ENCODE measurements at regions not wholly inside any gene's neighbourhood (a gene's known extent, or its start where the extent isn't known, plus 50 kb on each side); places are given as distances from the start of the nearest gene placed in this dataset.

GRCh38 chr12:118830296-118830695 lies 151.0 kb upstream of the SRRM4 start:
- Histone ChIP-seq H3K27ac (no peak overlapping the region), H3K4me3 (no peak overlapping the region), H3K27me3 (no peaks in the 10 kb centered on the region), H3K36me3 (no peaks in the 10 kb centered on the region), H3K4me1 (no peaks in the 10 kb centered on the region), H3K9me3 (no peaks in the 10 kb centered on the region)
- ATAC-seq, result no peak
- no peak for TF ChIP-seq CTCF (IDR thresholded peaks at IDR 0.05)
- DNase-seq, result no peak
- intact Hi-C loops (cut with DNase I), result no loop called here

- no peak for DNase-seq
- no peak overlapping the region for H3K4me3 ChIP-seq
- intact Hi-C loops (cut with DNase I), result no loop called here
- no peak for TF ChIP-seq CTCF (IDR thresholded peaks at IDR 0.05)
- H3K9me3 ChIP-seq, result no peaks in the 10 kb centered on the region
- H3K27me3 ChIP-seq, result no peaks in the 10 kb centered on the region
- no peak overlapping the region for H3K27ac ChIP-seq
- no peaks in the 10 kb centered on the region for H3K36me3 ChIP-seq
- no peaks in the 10 kb centered on the region for H3K4me1 ChIP-seq
- no peak for ATAC-seq
Measured at GRCh38 chr12:118835926-118836325, 145.4 kb upstream of the SRRM4 start.

- Histone ChIP-seq H3K4me1 (no peaks in the 10 kb centered on the region), H3K27ac (no peak overlapping the region), H3K4me3 (no peak overlapping the region), H3K36me3 (no peaks in the 10 kb centered on the region), H3K27me3 (peaks cover 4% of the 10 kb centered on the region), H3K9me3 (no peaks in the 10 kb centered on the region)
- TF ChIP-seq CTCF (IDR thresholded peaks at IDR 0.05), result no peak
- ATAC-seq (no peak), DNase-seq (no peak)
- intact Hi-C loops (cut with DNase I), result no loop called here
Measured at GRCh38 chr12:118840399-118840798, 140.9 kb upstream of the SRRM4 start.

- H3K9me3 ChIP-seq, result no peaks in the 10 kb centered on the region
- no peaks in the 10 kb centered on the region for H3K4me1 ChIP-seq
- peaks cover 4% of the 10 kb centered on the region for H3K27me3 ChIP-seq
- no peaks in the 10 kb centered on the region for H3K36me3 ChIP-seq
- DNase-seq (no peak), ATAC-seq (no peak)
- no peak overlapping the region for H3K4me3 ChIP-seq
- no peak for TF ChIP-seq CTCF (IDR thresholded peaks at IDR 0.05)
- intact Hi-C loops (cut with DNase I), result no loop called here
- no peak overlapping the region for H3K27ac ChIP-seq
Measured at GRCh38 chr12:118840878-118841277, 140.5 kb upstream of the SRRM4 start.

GRCh38 chr12:118841588-118841987 lies 139.8 kb upstream of the SRRM4 start:
- Histone ChIP-seq H3K36me3 (no peaks in the 10 kb centered on the region), H3K27me3 (peaks cover 4% of the 10 kb centered on the region), H3K27ac (no peak overlapping the region), H3K9me3 (no peaks in the 10 kb centered on the region), H3K4me1 (no peaks in the 10 kb centered on the region), H3K4me3 (no peak overlapping the region)
- ATAC-seq (no peak), DNase-seq (no peak)
- intact Hi-C loops (cut with DNase I), result no loop called here
- TF ChIP-seq CTCF (IDR thresholded peaks at IDR 0.05), result no peak

- H3K27me3 ChIP-seq, result peaks cover 4% of the 10 kb centered on the region
- no peak overlapping the region for H3K4me3 ChIP-seq
- H3K4me1 ChIP-seq, result no peaks in the 10 kb centered on the region
- intact Hi-C loops (cut with DNase I), result no loop called here
- ATAC-seq (no peak), DNase-seq (no peak)
- no peaks in the 10 kb centered on the region for H3K36me3 ChIP-seq
- no peaks in the 10 kb centered on the region for H3K9me3 ChIP-seq
- no peak overlapping the region for H3K27ac ChIP-seq
- TF ChIP-seq CTCF (IDR thresholded peaks at IDR 0.05), result no peak
Measured at GRCh38 chr12:118842866-118843265, 138.5 kb upstream of the SRRM4 start.

All from upper lobe of right lung (tissue), 1 donor.